ENCODE measurements at regions not wholly inside any gene's neighbourhood (a gene's known extent, or its start where the extent isn't known, plus 50 kb on each side); places are given as distances from the start of the nearest gene placed in this dataset.

GRCh38 chr2:8193686-8194615, 487.9 kb upstream of the ID2 start:
- peak; percentile 66 for DNase-seq

- DNase-seq = no peak
Observed at GRCh38 chr2:8195784-8196183, 486.1 kb upstream of the ID2 start.

- no peak for DNase-seq
Observed at GRCh38 chr2:8196316-8196715, 485.5 kb upstream of the ID2 start.

- DNase-seq = no peak
Observed at GRCh38 chr2:8197101-8197500, 484.8 kb upstream of the ID2 start.

- no peak for DNase-seq
Observed at GRCh38 chr2:8197825-8198224, 484.0 kb upstream of the ID2 start.

- DNase-seq = no peak
Observed at GRCh38 chr2:8198766-8199382, 483.0 kb upstream of the ID2 start.

- DNase-seq = no peak
Observed at GRCh38 chr2:8202132-8202531, 479.7 kb upstream of the ID2 start.

- no peak for DNase-seq
Observed at GRCh38 chr2:8203364-8203763, 478.5 kb upstream of the ID2 start.

GRCh38 chr2:8204711-8205110, 477.1 kb upstream of the ID2 start:
- DNase-seq = peak; percentile 89

- DNase-seq = no peak
Observed at GRCh38 chr2:8209494-8209893, 472.4 kb upstream of the ID2 start.

- no peak for DNase-seq
Observed at GRCh38 chr2:8211384-8211783, 470.5 kb upstream of the ID2 start.

GRCh38 chr2:8212239-8212638, 469.6 kb upstream of the ID2 start:
- DNase-seq = no peak

GRCh38 chr2:8214036-8214615, 467.7 kb upstream of the ID2 start:
- DNase-seq = peak; percentile 85

- DNase-seq = no peak
Observed at GRCh38 chr2:8215159-8215863, 466.5 kb upstream of the ID2 start.

GRCh38 chr2:8215982-8216381, 465.9 kb upstream of the ID2 start:
- no peak for DNase-seq

- DNase-seq = no peak
Observed at GRCh38 chr2:8216397-8216796, 465.5 kb upstream of the ID2 start.

- DNase-seq = no peak
Observed at GRCh38 chr2:8217468-8218030, 464.3 kb upstream of the ID2 start.

- no peak for DNase-seq
Observed at GRCh38 chr2:8219096-8219495, 462.8 kb upstream of the ID2 start.

- no peak for DNase-seq
Observed at GRCh38 chr2:8219631-8220355, 462.1 kb upstream of the ID2 start.

- DNase-seq = no peak
Observed at GRCh38 chr2:8222979-8223694, 458.7 kb upstream of the ID2 start.

- no peak for DNase-seq
Observed at GRCh38 chr2:8223695-8224346, 458.0 kb upstream of the ID2 start.

All from suppressor macrophage treated with lipopolysaccharide for 4 hours (primary cell).